GM12892 (cell line): ENCODE measurements at regions not wholly inside any gene's neighbourhood (a gene's known extent, or its start where the extent isn't known, plus 50 kb on each side); places are given as distances from the start of the nearest gene placed in this dataset.

Experiments used
- DNase-seq: peaks from one replicate; pipeline ENCODE4 v3.0.0; 2011; ENCODE audit not compliant: insufficient read length
- FAIRE-seq: peaks from 2 replicates; lab custom pipeline; 2011; peaks lifted over from hg19 to GRCh38; lab: Jason Lieb, UNC
- POLR2A ChIP-seq: IDR thresholded peaks from 2 replicates; pipeline ENCODE4 v1.6.1; 2011; ENCODE audit warnings: low read depth, low read length, control low read depth
- POLR2AphosphoS5 ChIP-seq: IDR thresholded peaks from 2 replicates; pipeline ENCODE4 v1.6.1; 2011; ENCODE audit warnings: low read depth, low read length, control low read depth
- TAF1 ChIP-seq: IDR thresholded peaks from 2 replicates; pipeline ENCODE4 v1.6.1; 2011; ENCODE audit warnings: low read depth, mild to moderate bottlenecking, control low read depth, low read length, borderline replicate concordance

DNA sequence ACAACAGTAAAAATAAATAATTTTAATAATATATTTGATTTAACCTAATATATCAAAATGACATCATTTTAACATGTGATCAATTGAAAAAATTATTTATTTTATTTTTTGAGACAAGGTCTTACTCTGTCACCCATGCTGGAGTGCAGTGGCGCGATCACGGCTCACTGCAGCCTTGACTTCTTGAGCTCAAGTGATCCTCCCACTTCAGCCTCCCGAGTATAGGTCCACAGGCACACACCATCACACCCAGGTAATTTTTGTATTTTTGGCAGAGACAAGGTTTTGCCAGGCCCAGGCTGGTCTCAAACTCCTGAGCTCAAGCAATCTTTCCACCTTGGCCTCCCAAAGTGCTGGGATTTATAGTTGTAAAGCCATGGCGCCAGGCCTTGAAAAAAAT is 126.7 kb upstream of the COPS8 start:
- no peak for FAIRE-seq
- no peak for TF ChIP-seq TAF1

DNA sequence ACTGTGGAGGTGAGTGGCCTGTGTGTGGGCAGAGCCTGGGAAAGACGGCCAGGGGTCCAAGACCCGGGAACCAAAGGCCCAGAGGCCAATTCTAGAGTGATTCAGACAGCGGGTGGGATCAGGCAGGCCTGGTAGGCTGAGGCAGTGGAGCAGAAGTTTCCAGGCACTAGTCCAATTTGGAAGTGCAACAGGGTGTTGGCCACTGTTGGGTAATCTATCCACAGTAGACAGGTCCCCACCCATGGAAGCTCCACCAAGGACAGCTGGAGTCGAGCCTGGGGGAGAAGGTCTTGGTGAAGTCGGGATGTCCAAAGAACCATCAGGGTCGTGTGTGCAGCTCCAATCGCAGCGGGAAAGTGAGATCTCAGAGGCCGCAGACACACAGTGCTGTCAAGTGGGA is 125.8 kb upstream of the COPS8 start:
- FAIRE-seq (no peak), DNase-seq (no peak)
- TF ChIP-seq POLR2AphosphoS5 (no peak), TAF1 (no peak), POLR2A (no peak)

More for the DNA sequence above, 126.7 kb upstream of the COPS8 start:
- DNase-seq = no peak

DNA sequence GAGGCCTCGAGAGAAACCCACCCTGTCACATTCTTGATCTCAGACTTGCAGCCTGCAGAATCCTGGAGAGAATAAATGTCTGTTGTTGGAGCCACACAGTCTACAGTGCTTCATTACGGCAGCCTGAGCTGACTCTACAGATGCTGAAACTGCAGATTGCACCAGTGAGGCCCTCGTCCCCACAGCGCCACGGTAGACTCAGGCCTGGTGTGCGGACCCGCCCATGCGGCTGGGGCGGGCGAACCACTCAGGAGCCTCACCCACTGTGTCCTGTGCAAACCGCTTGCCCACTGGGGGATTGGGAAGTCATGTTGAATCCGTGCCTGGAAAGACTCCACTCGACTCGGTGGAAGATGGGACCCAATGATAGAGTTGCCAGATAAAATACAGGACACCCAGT is 125.2 kb upstream of the COPS8 start:
- no peak for DNase-seq
- no peak for TF ChIP-seq TAF1
- FAIRE-seq = no peak

- DNase-seq = no peak
- no peak for FAIRE-seq
- no peak for TF ChIP-seq POLR2A
- TF ChIP-seq POLR2AphosphoS5 = no peak
- TF ChIP-seq TAF1 = no peak
These were observed 122.9 kb upstream of the COPS8 start for GRCh38 chr2:236962816-236963215.

DNA sequence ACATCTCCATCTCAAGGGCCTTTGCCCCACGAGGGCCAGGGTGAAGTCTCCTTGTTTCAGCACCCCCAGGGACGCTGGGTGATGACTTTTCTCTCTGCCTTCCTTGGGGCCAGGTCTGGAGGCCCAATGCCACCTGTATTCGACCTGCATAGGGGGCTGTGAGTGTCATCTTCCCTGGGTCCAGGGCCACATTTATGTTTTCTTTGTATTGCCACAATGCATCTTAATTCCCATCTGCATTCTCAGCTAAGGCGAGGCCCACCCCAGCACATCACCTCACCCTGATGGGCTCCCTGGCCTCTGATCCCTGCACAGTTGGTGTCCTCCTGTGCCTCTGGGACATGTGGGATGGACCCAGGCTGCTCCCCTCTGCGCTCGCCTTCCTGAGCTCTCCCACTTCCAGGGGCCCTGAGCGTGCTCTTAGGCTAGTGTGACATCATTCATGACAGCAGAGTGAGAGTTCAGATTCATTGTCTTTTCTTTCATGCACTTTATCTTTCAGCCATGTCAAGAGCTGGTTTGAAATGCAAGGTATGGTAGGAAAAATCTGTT is 122.0 kb upstream of the COPS8 start:
- FAIRE-seq (no peak), DNase-seq (no peak)
- TF ChIP-seq TAF1 (no peak), POLR2A (no peak), POLR2AphosphoS5 (no peak)

DNA sequence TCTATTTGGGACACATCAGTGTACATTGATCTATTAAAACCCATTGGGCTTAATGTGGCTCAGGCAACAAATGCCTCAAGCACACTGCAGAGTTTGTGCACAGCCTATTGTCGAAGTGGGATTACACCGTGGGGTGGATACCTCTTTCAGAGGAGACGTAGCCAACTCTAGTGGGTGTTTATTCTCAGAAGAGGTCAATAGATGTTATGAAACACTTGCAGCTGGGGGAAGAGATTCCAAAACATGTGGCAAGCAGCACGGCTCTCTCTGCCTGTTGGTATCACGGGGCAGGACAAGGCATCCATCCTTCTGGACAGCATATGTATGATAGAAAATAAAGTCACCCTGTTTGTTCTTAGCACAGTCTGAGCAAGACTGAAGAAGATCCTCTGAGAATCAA is 121.4 kb upstream of the COPS8 start:
- TF ChIP-seq POLR2AphosphoS5 (no peak), TAF1 (no peak), POLR2A (no peak)
- DNase-seq = no peak
- no peak for FAIRE-seq

DNA sequence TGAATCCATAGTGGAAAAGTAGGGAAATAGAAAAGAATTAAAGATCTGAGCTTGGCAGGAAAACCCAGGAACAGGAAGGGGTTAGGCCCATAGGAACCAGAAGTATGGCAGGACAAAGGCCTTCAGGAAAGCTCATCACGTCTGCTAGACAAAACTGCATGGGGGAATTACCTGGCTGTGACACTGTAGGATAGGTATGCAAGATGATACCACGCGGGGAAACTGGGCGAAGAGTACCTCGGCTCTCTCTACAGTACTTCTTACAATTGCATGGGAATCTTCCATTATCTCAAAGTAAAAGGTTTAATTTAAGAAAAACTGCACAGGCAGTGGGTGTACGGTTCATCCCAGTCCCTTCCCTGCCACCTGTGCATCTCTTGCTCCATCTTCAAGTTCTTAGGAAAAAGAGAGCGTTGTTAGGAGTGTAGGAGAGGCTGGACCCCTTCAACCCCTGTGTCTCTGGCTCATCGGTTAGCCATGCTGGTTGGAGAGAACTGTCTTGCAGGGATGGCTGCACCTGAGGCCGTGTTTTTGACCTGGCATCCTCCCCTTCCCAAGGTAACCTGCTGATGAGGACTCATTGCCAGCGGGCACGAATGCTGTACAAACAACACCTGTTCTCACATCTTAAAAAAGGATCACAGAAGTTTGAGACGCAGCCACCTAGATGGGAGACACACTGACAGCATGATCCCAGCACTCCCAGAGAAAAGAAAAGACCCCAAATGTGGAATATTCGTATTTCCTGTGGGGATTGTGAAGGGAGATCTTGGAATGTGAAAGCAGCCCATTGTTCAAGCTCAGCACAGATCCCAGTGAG is 120.5 kb upstream of the COPS8 start:
- no peak for TF ChIP-seq POLR2A
- no peak for TF ChIP-seq POLR2AphosphoS5
- no peak for TF ChIP-seq TAF1
- DNase-seq (no peak), FAIRE-seq (no peak)

DNA sequence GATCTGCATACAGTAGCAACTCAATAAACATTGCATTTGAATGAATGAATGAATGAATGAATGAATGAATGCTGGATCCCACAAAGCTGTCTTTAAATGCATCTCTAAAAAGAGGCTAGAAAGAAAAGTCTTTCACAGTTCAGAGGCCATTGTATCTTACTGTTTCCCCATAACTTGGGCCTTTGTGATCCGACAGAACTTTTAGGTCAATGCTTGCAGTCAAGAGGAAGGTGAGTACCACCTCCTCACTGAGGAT is 119.9 kb upstream of the COPS8 start:
- no peak for DNase-seq
- FAIRE-seq = no peak
- no peak for TF ChIP-seq POLR2A
- no peak for TF ChIP-seq POLR2AphosphoS5
- no peak for TF ChIP-seq TAF1

DNA sequence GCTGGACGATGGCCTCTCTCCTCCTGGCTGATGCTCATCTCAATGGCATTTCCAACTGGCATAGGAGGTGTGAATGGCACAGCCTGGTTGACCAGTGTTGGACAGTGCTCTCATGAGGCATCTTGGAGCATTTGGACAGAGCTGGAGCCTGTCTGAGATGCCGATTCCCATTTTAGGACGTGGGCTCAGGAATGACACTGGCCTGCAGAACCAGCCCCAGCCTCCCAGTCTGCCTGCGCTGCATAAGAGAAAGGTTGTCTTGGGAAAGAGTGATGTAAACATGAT is 118.2 kb upstream of the COPS8 start:
- DNase-seq = no peak
- TF ChIP-seq POLR2A (no peak), TAF1 (no peak), POLR2AphosphoS5 (no peak)
- no peak for FAIRE-seq

DNA sequence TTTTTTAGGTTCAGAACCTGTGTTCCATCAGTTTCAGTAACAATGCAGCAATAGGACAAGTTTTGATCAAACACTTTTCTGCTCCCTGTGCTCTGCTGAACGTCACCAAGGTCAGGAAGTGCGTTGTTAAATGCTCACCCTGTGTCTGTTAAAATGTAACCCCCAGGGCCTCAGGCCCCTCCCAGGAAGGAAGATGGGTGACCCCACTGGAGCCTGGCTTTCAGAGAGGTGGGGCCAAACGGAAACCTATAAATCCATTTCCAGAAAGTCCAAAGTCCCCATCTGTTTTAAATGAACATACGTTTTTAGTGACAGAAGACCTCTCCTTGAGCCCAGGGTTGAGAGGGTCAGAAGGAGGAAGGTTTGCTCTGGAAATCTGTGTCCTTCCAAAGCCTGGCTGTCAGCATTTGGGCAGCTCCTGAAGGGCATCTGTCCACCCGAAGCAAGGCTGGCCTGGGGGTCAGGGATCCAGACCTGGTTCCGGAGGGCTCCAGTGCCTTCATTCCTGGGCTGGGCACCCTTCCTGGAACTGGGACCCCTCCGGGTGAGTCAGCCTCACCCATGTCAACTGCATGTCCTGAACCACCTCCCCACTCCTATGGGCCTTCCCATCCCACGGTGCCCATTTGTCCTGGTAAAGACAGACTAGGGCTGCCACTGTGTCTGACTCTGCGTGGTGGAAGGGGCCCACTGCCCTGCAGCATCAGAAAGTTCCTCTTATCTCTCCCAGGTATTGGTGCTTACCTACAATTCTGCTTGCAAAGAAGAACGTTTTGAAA is 117.4 kb upstream of the COPS8 start:
- FAIRE-seq (no peak), DNase-seq (no peak)
- TF ChIP-seq TAF1 (no peak), POLR2AphosphoS5 (no peak), POLR2A (no peak)

- FAIRE-seq (no peak), DNase-seq (no peak)
- TF ChIP-seq TAF1 (no peak), POLR2AphosphoS5 (no peak), POLR2A (no peak)
These were observed 116.7 kb upstream of the COPS8 start for GRCh38 chr2:236968880-236969534.
